Epidermal melanocyte (primary cell): ENCODE measurements at regions not wholly inside any gene's neighbourhood (a gene's known extent, or its start where the extent isn't known, plus 50 kb on each side); places are given as distances from the start of the nearest gene placed in this dataset.
"Not testable (repeated sequence)": the region's sequence is repeated elsewhere in the genome, so short reads cannot be mapped to it uniquely, and the experiment has no call there.

Source experiments
- DNase-seq: peaks from one replicate; pipeline ENCODE4 v3.0.0; 2011; ENCODE audit warnings: low spot score; ENCODE audit not compliant: insufficient read length

GRCh38 chr6:147651-148050 is 144.6 kb upstream of the DUSP22 start:
- DNase-seq: not testable (repeated sequence)

GRCh38 chr6:148051-148984 is 144.0 kb upstream of the DUSP22 start:
- not testable (repeated sequence) for DNase-seq

DNA sequence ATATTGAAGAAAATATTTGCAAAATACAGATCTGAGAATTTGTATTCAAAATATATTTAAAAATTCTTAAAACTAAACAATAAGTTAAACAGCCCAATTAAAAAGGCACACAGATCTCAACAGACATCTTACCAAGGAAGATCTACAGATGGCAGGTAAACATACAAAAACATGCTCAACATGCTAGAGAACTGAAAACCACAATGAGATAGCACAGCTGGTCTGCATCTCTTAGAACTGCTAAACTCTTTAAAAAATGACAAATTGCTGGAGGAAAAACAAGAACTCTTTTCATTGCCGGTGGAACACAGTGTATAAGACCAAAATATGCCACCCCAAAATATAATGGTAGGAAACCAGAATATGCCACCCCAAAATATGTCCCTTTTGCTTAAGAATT is 142.1 kb upstream of the DUSP22 start:
- not testable (repeated sequence) for DNase-seq

DNA sequence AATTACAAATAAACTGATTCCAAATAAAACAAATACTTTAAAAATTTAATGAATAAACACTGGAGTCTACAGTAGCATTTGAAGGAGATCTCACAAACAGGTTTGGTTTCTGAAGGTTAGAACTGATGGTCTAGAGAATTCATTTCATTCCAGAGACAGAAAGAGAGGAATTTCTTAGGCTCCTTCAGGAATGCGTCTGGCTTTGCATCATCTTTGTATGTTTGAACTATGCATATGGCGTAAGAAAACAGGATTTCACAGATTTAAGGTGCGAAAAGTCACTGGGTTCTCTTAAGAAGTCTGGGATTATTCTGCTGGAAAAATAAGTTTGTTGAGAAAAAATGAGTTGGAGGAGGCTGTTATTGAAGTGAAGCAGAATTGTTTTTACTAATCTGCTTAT is 139.9 kb upstream of the DUSP22 start:
- DNase-seq: not testable (repeated sequence)

GRCh38 chr6:153026-153425 is 139.3 kb upstream of the DUSP22 start:
- DNase-seq: not testable (repeated sequence)

DNA sequence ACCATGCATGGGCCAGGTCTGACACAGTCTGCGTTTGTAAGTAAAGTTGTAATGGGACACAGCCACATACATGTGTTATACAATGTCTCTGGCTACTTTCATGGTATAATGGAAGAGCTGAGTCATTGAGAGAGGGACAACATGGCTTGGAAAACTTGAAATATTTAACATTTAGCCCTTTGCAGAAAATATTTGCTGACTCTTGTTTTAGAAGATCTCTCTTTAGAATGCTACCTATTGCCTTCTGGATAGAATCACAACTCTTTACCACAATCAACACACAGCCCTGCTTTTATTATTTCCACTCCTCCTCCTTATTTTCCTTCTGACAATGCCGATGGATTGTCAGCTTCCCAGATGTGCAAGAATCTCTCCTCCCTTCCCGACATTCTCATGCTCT is 138.4 kb upstream of the DUSP22 start:
- DNase-seq: not testable (repeated sequence)

DNA sequence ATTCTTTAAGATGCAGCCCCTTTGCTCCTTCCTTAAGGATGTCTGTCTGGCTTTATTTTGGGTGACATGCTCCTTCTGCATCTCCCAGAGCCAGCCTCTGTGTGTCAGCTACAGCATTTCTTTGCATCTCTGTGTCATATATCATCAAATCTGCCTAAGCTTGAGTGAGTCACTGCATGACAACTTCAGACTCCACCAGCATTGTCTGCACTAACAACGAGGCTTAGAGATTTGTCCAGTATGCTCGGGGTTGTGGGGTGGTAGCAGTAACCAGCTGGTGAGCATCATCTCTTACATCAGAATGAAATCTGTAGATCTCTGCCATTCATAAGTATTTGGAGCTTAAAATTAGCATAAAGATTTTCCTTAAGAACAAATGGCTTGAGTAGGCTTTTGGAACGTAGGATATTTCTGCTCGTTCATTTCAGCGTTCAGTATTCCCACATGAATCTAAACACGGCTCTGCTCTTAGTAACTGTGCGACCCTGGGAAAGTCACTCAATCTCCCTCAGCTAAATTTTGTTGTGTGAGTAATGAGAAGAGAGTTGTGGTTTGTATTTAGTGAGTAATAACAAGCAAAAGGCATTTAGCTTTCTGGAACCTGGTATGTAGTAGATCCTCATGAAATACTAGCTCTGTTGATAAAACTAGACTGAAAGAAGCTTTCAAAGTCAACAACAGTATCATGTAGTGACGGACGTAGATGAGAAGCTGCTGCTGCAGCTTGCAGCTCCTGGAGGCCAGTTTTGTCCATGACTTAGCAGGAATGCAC is 137.8 kb upstream of the DUSP22 start:
- not testable (repeated sequence) for DNase-seq

- DNase-seq: no peak
Measured at GRCh38 chr6:156010-156409, 136.3 kb upstream of the DUSP22 start.

- DNase-seq: not testable (repeated sequence)
Measured at GRCh38 chr6:156441-157140, 135.7 kb upstream of the DUSP22 start.

DNA sequence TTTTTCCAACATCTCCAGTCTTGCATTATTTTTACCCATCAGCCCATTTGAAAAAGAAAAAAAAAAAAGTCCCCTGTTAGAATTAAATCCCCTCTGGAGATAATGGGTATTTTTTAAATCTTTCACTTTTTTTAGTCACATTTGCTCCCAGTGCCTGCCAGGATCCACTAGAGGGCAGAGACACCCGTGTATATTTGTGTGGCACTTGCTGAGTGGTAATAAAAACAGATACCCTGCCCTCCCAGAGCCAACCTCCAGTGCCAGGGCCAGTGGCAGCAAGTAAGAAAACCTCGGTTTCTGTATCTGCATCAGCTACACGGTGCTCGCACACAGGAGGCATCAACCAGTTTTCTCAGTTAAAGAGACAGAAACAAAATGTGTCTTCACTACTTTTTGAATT is 135.1 kb upstream of the DUSP22 start:
- DNase-seq: not testable (repeated sequence)

- DNase-seq: not testable (repeated sequence)
Measured at GRCh38 chr6:161657-162056, 130.6 kb upstream of the DUSP22 start.

DNA sequence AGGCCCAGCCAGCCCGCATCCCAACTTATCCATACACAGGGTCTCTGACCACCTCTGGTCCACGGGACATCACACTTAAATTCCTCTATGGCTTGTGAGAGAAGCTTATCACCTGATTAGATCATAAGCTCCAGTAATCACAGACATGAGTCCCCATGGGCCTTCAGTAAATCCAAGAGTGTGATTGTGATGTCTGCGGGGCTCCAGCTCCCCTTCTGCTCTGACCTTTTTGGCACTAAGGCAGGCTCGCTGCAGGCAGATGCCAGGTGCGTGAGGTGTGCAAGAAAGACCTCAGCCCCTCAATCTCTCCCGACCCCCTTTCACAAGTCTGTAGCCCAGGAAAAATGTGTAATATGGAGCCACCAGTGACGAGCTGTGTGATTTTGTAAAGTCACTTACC is 127.6 kb upstream of the DUSP22 start:
- DNase-seq: no peak

GRCh38 chr6:165263-165662 is 127.0 kb upstream of the DUSP22 start:
- DNase-seq: no peak

DNA sequence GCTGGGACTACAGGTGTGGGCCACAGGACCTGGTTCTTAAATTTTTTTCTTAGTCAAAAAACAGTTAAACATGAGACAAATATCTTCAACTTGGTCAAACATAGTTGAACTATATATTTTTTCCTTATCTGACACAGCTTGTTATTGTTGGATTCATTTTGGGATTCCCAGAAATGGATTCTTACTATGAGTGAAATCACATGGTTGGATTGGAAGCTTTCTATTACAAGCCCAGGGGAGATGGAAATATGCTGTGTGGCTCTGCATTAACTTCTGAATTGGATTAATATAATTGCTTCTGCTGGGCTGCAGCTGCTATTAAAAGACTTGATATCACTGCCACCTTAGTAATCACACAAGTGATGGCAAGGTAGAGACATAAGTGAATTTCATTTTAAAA is 126.4 kb upstream of the DUSP22 start:
- no peak for DNase-seq

DNA sequence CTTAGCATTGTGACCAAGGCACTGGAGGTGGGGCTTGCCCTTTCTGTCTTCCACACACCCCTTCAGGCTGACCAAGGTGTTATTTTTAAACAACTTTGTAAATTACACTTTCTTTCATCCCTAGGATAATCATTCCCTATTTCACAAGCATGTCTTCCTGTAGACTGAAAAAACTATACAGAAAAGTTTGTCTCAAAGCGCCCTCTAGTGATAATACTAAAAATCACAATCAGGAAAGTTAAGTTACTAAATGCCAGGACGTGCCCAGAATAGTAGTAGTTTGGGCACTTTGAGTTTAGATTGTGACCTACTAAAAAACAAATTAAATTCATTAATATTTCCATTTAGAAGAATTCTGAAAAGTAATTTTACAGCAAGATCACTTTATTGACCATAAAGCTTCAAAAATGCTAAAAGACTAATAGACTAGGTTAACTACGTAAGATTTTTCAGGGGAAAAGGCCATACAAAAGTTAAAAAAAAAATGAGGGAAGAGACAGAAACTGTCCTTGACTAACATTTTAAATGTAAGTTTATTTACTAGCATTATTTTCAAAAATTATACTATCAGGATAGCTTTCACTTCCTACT is 123.3 kb upstream of the DUSP22 start:
- DNase-seq: peak; percentile 65

GRCh38 chr6:174036-174435 is 118.3 kb upstream of the DUSP22 start:
- DNase-seq: no peak

- no peak for DNase-seq
Measured at GRCh38 chr6:175680-176079, 116.6 kb upstream of the DUSP22 start.

DNA sequence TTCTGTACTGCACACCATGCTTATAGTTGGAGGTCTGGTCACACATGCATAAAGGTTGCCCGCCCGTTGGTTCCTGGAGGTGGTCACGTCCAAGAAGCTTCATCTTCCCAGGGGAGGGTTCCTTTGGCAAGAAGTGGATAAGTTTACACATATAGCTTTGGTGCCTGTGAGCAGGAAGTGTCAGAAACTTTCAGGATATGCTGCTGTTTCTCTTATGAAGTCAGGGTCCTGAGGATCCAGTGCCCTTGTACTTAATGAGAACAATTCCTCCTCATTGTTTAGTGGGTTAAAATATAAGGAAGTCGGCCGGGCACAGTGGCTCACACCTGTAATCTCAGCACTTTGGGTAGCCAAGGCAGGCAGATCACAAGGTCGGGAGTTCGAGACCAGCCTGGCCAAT is 115.5 kb upstream of the DUSP22 start:
- no peak for DNase-seq

DNA sequence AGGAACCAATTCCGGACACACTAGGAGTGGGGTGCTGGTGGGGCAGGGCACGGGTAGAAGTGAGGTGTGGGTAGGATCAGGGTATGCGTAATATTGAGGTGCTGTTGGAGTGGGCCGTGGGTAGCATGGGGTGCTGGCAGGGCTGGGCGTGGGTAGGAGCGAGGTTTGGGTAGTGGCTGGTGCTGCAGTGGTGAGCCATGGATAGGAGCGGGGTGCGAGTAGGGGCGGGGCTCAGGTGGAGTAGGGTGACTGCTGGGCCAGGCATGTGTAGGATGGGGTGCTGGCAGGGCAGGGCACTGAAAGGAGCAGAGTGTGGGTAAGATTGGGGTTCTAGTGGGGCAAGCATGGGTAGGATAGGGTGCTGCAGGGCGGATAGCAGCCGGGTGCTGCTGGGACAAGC is 114.2 kb upstream of the DUSP22 start:
- DNase-seq: no peak

DNA sequence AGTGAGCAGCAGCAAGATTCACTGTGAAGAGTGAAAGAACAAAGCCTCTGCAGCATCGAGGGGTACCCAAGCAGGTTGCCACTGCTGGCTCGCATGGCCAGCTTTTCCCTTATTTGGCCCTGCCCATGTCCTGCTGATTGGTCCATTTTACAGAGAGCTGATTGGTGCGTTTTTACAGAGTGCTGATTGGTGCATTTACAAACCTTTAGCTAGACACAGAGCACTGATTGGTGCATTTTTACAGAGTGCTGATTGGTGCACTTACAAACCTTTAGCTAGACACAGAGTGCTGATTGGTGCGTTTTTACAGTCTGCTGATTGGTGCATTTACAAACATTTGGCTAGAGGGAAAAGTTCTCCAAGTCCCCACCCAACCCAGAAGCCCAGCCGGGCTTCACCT is 113.4 kb upstream of the DUSP22 start:
- DNase-seq: not testable (repeated sequence)

DNA sequence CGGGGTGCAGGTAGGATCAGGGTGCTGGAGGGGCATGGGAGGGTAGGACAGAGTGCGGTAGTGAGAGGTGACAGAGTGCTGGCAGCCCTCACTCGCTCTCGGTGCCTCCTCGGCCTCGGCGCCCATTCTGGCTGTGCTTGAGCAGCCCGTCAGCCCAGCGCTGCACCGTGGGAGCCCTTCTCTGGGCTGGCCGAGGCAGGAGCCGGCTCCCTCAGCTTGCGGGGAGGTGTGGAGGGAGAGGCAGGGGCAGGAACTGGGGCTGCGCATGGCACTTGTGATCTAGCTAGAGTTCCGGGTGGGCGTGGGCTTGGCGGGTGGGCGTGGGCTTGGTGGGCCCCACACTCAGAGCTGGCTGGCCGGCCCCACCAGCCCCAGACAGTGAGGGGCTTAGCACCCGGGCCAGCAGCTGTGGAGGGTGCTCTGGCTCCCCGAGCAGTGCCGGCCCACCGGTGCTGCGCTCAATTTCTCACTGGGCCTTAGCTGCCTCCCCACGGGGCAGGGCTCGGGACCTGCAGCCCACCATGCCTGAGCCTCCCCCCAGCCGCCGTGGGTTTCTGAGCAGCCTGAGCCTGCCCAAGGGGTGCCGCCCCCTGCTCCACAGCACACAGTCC is 112.8 kb upstream of the DUSP22 start:
- DNase-seq: no peak
